HG03175 (cell line): ENCODE measurements at regions not wholly inside any gene's neighbourhood (a gene's known extent, or its start where the extent isn't known, plus 50 kb on each side); places are given as distances from the start of the nearest gene placed in this dataset.
"Not testable (repeated sequence)": the region's sequence is repeated elsewhere in the genome, so short reads cannot be mapped to it uniquely, and the experiment has no call there.

Source experiments
- ATAC-seq: cut with Tn5 transposase; IDR thresholded peaks from one replicate; pipeline ENCODE4 v1.9.1; 2021; ENCODE audit warnings: mild to moderate bottlenecking, moderate library complexity; ENCODE audit not compliant: unreplicated experiment

GRCh38 chr3:66910266-66911055 is 87.6 kb upstream of the KBTBD8 start:
- ATAC-seq, result no peak

DNA sequence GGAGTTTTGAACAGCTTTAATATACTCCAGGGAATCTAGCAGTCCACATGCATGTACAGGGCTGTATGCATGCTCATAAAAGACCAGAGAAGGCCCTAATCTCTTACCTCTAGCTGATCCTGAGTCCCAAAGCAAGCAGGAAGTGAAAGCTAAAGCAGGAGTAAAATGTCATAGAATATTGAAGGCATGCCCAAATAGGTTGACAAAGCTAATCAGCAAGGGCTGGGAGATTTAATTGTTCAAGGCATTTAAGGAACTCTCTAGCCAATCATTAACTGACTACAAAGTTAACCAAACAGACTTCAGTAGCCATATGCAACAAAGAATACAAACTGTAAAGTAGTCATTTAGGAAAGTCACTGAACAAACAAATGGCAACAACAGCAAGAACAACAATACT is 85.8 kb upstream of the KBTBD8 start:
- ATAC-seq, result no peak

- no peak for ATAC-seq
These were observed 76.0 kb upstream of the KBTBD8 start for GRCh38 chr3:66922058-66922457.

DNA sequence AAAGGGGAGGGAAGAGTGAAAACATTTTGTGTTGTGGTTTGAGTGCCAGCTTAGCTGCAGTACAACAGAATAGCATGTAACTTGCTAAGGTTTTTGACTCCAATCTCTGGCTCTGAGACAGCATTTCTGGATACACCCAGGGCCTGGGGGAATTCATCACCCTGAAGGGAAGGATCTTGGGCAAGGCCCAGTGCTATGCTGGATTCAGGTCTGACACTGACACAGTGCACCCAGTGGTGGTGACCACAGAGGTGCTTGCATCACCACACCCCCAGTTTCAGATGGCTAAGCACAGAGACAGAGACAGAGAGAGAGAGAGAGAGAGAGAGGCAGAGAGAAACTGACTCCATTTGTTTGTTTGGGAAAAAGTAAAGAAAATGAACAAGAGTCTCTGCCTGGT is 74.1 kb upstream of the KBTBD8 start:
- ATAC-seq, result no peak

- ATAC-seq, result no peak
These were observed 69.9 kb upstream of the KBTBD8 start for GRCh38 chr3:66928252-66928651.

DNA sequence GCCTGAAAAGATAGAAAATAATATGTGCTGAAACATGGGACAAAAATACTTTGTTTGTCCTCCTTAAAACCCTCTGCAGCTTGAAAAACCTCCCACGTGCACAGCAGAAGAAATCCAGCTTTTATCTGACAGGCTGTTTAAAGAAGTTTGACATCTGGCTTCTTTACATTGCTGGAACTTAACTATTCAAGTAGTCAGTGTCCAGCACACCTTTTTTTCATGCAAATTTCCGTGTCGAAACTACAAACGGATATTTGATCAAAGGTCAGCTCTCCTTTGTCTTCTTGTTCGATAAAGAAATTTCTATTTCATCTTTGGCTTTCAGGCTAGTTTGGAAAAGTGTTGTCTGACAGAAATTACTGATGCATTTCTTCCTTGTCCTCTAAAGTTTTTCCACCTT is 66.8 kb upstream of the KBTBD8 start:
- ATAC-seq, result no peak

DNA sequence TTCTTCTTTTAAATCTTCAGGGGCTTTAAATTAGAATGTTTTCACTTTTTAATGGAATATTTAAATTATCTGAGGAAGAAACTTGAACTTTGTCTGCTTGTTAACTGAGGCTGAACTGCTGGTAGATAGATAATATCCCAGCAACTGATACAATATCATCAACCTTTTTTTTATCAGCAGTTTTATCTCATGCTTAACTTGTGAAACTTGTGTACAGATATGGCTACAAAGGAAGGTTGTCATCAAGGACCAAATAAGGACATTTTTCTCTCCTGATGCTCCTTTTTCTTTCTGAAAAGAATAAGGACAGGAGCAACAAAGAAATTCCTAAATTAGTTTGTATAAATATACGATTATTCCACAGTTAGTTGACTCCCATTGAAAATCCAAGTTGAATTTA is 66.4 kb upstream of the KBTBD8 start:
- ATAC-seq, result no peak

GRCh38 chr3:66933233-66933632 is 64.9 kb upstream of the KBTBD8 start:
- no peak for ATAC-seq

- no peak for ATAC-seq
These were observed 64.1 kb upstream of the KBTBD8 start for GRCh38 chr3:66934041-66934440.

- no peak for ATAC-seq
These were observed 63.4 kb upstream of the KBTBD8 start for GRCh38 chr3:66934725-66935124.

GRCh38 chr3:66937041-66937440 is 61.1 kb upstream of the KBTBD8 start:
- ATAC-seq, result not testable (repeated sequence)

DNA sequence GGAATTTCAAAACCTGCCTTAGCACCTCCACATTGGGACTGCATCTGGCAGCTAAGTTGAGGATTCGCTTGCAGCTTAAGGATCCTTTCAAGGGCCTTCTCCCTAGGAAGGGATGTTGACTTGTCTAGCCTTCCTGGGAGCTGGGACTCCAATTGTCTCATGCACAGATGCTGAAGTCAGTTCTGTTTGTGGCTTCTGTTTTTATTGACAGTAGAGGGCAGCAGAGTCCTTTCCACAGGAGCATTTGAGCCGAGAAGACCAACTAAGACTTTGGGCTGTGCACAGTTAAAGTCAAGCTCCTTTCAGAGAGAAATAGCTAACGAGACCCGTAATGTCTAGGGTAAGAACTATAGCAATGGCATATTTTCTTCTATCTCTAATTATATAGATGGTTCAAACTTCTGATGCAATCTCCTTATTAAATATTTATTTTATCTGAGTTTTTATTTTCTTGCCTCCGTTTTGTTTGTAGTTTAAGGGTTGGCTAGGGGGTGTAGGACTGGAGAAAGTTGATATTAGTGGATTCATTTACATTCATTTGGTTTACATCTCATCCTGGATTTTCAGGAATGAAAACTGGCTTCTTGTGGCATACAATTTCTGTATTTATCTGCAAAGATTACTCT is 59.7 kb upstream of the KBTBD8 start:
- ATAC-seq, result peak; percentile 71

DNA sequence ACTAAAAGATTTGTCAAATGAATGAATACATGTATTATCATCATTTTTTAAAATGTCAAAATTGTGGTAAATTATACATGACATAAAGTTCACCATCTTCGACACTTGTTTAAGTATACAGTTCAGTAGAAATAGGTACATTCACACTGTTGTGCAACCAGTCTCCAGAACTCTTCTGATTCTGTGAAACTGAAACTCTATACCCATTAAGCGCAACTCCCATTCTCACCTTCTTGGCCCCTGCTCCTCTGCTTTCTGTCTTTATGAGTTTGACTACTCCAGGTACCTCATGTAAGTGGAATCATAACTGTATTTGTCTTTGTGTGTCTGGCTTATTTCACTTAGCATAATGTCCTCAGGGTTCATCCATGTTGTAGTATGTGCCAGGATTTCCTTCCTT is 50.1 kb upstream of the KBTBD8 start:
- no peak for ATAC-seq
